ENCODE measurements at regions not wholly inside any gene's neighbourhood (a gene's known extent, or its start where the extent isn't known, plus 50 kb on each side); places are given as distances from the start of the nearest gene placed in this dataset.

DNA sequence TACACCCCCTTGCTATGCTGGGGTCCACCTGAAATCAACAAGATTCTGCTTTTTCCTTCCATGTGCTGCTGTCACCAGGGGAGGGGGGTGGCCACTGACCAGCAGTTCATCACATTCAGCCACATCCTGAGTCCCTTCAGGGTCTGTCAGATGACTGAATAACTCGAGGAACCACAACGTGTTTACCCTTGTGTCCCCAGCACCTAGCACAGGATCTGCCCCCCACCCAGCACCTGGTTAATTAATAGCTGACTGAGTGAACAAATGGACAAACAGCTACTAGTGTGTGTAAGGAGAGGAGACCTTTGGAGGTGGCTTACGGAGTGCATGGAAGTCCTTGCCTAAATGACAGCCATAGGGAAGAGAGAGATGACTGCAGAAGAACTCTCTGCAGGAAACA is 119.5 kb upstream of the NCAM1 start:
- intact Hi-C loops (cut with micrococcal nuclease; ENCODE audit: unreplicated experiment), result no loop called here
- H3K79me2 ChIP-seq (ENCODE audit: insufficient read depth, low read length), result no peaks in the 10 kb centered on the region
- ChIA-PET CTCF (ENCODE audit: low intra/inter-chr PET ratio, low total read pairs) (no interaction called here), POLR2A (no interaction called here)
- H3K36me3 ChIP-seq (replicated peaks in 1 of 2; ENCODE audit: control insufficient read depth in 1 of 2, insufficient read depth in 2 of 2, low read length in 2 of 2), result no peaks in the 10 kb centered on the region
- in situ Hi-C loops (cut with HindIII; ENCODE audit: extremely low pct_ligation_motif_present, low pct_unique_long_range_greater_than_20kb), result loop anchor here (25.0 kb wide), 1 partner anchor 446 kb away; no protein-coding TSS in a partner anchor
- TF ChIP-seq, protein P1, sequence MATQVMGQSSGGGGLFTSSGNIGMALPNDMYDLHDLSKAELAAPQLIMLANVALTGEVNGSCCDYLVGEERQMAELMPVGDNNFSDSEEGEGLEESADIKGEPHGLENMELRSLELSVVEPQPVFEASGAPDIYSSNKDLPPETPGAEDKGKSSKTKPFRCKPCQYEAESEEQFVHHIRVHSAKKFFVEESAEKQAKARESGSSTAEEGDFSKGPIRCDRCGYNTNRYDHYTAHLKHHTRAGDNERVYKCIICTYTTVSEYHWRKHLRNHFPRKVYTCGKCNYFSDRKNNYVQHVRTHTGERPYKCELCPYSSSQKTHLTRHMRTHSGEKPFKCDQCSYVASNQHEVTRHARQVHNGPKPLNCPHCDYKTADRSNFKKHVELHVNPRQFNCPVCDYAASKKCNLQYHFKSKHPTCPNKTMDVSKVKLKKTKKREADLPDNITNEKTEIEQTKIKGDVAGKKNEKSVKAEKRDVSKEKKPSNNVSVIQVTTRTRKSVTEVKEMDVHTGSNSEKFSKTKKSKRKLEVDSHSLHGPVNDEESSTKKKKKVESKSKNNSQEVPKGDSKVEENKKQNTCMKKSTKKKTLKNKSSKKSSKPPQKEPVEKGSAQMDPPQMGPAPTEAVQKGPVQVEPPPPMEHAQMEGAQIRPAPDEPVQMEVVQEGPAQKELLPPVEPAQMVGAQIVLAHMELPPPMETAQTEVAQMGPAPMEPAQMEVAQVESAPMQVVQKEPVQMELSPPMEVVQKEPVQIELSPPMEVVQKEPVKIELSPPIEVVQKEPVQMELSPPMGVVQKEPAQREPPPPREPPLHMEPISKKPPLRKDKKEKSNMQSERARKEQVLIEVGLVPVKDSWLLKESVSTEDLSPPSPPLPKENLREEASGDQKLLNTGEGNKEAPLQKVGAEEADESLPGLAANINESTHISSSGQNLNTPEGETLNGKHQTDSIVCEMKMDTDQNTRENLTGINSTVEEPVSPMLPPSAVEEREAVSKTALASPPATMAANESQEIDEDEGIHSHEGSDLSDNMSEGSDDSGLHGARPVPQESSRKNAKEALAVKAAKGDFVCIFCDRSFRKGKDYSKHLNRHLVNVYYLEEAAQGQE (IDR thresholded peaks at IDR 0.05; ENCODE audit: borderline replicate concordance in 1 of 2, low read depth in 1 of 2, low read length in 2 of 2), result no peak
- no peak for TF ChIP-seq RFX1 (IDR thresholded peaks at IDR 0.05)
- no peak for TF ChIP-seq MAFF (IDR thresholded peaks at IDR 0.05; ENCODE audit: low read depth, low read length)
- TF ChIP-seq, protein P2, sequence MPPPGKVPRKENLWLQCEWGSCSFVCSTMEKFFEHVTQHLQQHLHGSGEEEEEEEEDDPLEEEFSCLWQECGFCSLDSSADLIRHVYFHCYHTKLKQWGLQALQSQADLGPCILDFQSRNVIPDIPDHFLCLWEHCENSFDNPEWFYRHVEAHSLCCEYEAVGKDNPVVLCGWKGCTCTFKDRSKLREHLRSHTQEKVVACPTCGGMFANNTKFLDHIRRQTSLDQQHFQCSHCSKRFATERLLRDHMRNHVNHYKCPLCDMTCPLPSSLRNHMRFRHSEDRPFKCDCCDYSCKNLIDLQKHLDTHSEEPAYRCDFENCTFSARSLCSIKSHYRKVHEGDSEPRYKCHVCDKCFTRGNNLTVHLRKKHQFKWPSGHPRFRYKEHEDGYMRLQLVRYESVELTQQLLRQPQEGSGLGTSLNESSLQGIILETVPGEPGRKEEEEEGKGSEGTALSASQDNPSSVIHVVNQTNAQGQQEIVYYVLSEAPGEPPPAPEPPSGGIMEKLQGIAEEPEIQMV (CRISPR knock-in tag; IDR thresholded peaks at IDR 0.05; ENCODE audit: low read depth), result no peak
- TF ChIP-seq, protein P3, sequence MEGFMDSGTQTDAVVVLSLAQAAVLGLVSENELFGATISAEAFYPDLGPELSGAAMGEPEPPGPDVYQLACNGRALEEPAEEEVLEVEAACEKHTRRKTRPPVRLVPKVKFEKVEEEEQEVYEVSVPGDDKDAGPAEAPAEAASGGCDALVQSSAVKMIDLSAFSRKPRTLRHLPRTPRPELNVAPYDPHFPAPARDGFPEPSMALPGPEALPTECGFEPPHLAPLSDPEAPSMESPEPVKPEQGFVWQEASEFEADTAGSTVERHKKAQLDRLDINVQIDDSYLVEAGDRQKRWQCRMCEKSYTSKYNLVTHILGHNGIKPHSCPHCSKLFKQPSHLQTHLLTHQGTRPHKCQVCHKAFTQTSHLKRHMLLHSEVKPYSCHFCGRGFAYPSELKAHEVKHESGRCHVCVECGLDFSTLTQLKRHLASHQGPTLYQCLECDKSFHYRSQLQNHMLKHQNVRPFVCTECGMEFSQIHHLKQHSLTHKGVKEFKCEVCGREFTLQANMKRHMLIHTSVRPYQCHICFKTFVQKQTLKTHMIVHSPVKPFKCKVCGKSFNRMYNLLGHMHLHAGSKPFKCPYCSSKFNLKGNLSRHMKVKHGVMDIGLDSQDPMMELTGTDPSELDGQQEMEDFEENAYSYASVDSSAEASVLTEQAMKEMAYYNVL (CRISPR knock-in tag; IDR thresholded peaks at IDR 0.05; ENCODE audit: borderline replicate concordance), result no peak
- TF ChIP-seq, protein P4, sequence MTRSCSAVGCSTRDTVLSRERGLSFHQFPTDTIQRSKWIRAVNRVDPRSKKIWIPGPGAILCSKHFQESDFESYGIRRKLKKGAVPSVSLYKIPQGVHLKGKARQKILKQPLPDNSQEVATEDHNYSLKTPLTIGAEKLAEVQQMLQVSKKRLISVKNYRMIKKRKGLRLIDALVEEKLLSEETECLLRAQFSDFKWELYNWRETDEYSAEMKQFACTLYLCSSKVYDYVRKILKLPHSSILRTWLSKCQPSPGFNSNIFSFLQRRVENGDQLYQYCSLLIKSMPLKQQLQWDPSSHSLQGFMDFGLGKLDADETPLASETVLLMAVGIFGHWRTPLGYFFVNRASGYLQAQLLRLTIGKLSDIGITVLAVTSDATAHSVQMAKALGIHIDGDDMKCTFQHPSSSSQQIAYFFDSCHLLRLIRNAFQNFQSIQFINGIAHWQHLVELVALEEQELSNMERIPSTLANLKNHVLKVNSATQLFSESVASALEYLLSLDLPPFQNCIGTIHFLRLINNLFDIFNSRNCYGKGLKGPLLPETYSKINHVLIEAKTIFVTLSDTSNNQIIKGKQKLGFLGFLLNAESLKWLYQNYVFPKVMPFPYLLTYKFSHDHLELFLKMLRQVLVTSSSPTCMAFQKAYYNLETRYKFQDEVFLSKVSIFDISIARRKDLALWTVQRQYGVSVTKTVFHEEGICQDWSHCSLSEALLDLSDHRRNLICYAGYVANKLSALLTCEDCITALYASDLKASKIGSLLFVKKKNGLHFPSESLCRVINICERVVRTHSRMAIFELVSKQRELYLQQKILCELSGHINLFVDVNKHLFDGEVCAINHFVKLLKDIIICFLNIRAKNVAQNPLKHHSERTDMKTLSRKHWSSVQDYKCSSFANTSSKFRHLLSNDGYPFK (CRISPR knock-in tag; IDR thresholded peaks at IDR 0.05; ENCODE audit: borderline replicate concordance), result no peak
- no peak for TF ChIP-seq GATAD2A (CRISPR knock-in tag; IDR thresholded peaks at IDR 0.05)
- no peak for TF ChIP-seq HDAC1 (CRISPR knock-in tag; IDR thresholded peaks at IDR 0.05)
- no peak for TF ChIP-seq ZNF383 (CRISPR knock-in tag; IDR thresholded peaks at IDR 0.05; ENCODE audit: borderline replicate concordance)
- TF ChIP-seq, protein P5, sequence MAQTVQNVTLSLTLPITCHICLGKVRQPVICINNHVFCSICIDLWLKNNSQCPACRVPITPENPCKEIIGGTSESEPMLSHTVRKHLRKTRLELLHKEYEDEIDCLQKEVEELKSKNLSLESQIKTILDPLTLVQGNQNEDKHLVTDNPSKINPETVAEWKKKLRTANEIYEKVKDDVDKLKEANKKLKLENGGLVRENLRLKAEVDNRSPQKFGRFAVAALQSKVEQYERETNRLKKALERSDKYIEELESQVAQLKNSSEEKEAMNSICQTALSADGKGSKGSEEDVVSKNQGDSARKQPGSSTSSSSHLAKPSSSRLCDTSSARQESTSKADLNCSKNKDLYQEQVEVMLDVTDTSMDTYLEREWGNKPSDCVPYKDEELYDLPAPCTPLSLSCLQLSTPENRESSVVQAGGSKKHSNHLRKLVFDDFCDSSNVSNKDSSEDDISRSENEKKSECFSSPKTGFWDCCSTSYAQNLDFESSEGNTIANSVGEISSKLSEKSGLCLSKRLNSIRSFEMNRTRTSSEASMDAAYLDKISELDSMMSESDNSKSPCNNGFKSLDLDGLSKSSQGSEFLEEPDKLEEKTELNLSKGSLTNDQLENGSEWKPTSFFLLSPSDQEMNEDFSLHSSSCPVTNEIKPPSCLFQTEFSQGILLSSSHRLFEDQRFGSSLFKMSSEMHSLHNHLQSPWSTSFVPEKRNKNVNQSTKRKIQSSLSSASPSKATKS (CRISPR knock-in tag; IDR thresholded peaks at IDR 0.05), result no peak
- TF ChIP-seq CEBPB (IDR thresholded peaks at IDR 0.05; ENCODE audit: borderline replicate concordance, low read depth, low read length), result no peak
- TF ChIP-seq ISL2 (CRISPR knock-in tag; IDR thresholded peaks at IDR 0.05), result no peak
- TF ChIP-seq CBX1 (IDR thresholded peaks at IDR 0.05; ENCODE audit: low read depth), result no peak
- ATAC-seq (no peak), DNase-seq (ENCODE audit: low spot score) (no peak), FAIRE-seq (no peak)
- no peaks in the 10 kb centered on the region for H3K4me1 ChIP-seq (ENCODE audit: insufficient read depth, low read length)
- no peaks in the 10 kb centered on the region for H3K27me3 ChIP-seq (ENCODE audit: control insufficient read depth in 1 of 2, insufficient read depth in 2 of 2, low read length in 2 of 2)
- no TSS peak for BruUV-seq (replicated peaks)
- H2AFZ ChIP-seq (ENCODE audit: low read length), result no peak overlapping the region
- 0% methylated on average over 3 of the region's 3 CpGs for WGBS (ENCODE audit: low lambda C conversion rate)
- H3K9me3 ChIP-seq (ENCODE audit: low read length), result no peaks in the 10 kb centered on the region
- no peak overlapping the region for H3K27ac ChIP-seq (ENCODE audit: extremely low read length, insufficient read depth, low read length)
- H3K4me2 ChIP-seq (ENCODE audit: low read depth, low read length), result no peak overlapping the region
- H4K20me1 ChIP-seq (ENCODE audit: insufficient read depth, low read length), result no peaks in the 10 kb centered on the region
- H3K4me3 ChIP-seq (replicated peaks in 1 of 3; ENCODE audit: insufficient read depth in 1 of 3, low read depth in 2 of 3, low read length in 3 of 3), result no peak overlapping the region
- no peak overlapping the region for H3K9ac ChIP-seq (ENCODE audit: insufficient read depth, low read depth, low read length)

Data from HepG2 (cell line).